ENCODE measurements at regions not wholly inside any gene's neighbourhood (a gene's known extent, or its start where the extent isn't known, plus 50 kb on each side); places are given as distances from the start of the nearest gene placed in this dataset.

- TF ChIP-seq FOXK2 (IDR thresholded peaks at IDR 0.05) (no peak), TARDBP (IDR thresholded peaks at IDR 0.05) (no peak), FOXM1 (IDR thresholded peaks at IDR 0.05; ENCODE audit: borderline replicate concordance) (no peak), CTBP1 (IDR thresholded peaks at IDR 0.05; ENCODE audit: borderline replicate concordance) (no peak), HDGF (IDR thresholded peaks at IDR 0.05; ENCODE audit: borderline replicate concordance) (no peak), BHLHE40 (IDR thresholded peaks at IDR 0.05; ENCODE audit: borderline replicate concordance) (no peak), SUZ12 (IDR thresholded peaks at IDR 0.05) (no peak), ZNF384 (IDR thresholded peaks at IDR 0.05) (no peak), FOXA1 (IDR thresholded peaks at IDR 0.05) (no peak), ELF4 (IDR thresholded peaks at IDR 0.05) (no peak), PKNOX1 (IDR thresholded peaks at IDR 0.05) (no peak), L3MBTL2 (conservative IDR thresholded peaks at IDR 0.05) (no peak)
These were observed 133.2 kb downstream of the SNX5 start for GRCh38 chr20:17835240-17835933.

Data from HEK293T (cell line).